ENCODE measurements at regions not wholly inside any gene's neighbourhood (a gene's known extent, or its start where the extent isn't known, plus 50 kb on each side); places are given as distances from the start of the nearest gene placed in this dataset.

- H3K4me3 ChIP-seq (ENCODE audit: low read depth, low read length): no peak overlapping the region
- no peak for DNase-seq (ENCODE audit: low read depth)
- TF ChIP-seq, protein P1, sequence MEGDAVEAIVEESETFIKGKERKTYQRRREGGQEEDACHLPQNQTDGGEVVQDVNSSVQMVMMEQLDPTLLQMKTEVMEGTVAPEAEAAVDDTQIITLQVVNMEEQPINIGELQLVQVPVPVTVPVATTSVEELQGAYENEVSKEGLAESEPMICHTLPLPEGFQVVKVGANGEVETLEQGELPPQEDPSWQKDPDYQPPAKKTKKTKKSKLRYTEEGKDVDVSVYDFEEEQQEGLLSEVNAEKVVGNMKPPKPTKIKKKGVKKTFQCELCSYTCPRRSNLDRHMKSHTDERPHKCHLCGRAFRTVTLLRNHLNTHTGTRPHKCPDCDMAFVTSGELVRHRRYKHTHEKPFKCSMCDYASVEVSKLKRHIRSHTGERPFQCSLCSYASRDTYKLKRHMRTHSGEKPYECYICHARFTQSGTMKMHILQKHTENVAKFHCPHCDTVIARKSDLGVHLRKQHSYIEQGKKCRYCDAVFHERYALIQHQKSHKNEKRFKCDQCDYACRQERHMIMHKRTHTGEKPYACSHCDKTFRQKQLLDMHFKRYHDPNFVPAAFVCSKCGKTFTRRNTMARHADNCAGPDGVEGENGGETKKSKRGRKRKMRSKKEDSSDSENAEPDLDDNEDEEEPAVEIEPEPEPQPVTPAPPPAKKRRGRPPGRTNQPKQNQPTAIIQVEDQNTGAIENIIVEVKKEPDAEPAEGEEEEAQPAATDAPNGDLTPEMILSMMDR (conservative IDR thresholded peaks at IDR 0.05; ENCODE audit: low read depth, low read length): no peak
Measured at GRCh38 chr7:15749631-15750030, 63.1 kb upstream of the MEOX2 start.

- TF ChIP-seq, protein P1 (conservative IDR thresholded peaks at IDR 0.05; ENCODE audit: low read depth, low read length): no peak
- no peak overlapping the region for H3K4me3 ChIP-seq (ENCODE audit: low read depth, low read length)
- no peak for DNase-seq (ENCODE audit: low read depth)
Measured at GRCh38 chr7:15747712-15748111, 61.2 kb upstream of the MEOX2 start.

DNA sequence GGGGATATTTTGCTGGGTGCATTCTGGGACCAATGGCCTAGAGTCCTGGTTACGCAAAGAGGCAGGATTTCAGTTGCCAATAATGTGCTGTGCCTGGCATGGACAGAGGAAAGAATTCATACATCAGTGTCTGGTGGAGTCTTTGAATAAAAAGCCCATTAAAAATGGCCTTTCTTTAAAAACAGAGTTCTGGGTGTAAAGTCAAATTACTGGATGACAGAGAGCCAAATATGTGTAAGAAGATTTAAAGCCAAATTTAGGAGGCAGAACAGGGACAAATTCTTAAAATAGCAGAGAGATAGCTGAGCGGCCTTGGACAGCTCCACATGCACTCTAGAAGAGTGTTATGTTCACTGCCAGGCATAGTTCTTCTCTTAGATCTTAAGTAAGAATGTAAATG, 60.8 kb upstream of the MEOX2 start:
- DNase-seq (ENCODE audit: low read depth): no peak
- H3K4me3 ChIP-seq (ENCODE audit: low read depth, low read length): no peak overlapping the region
- TF ChIP-seq, protein P1 (conservative IDR thresholded peaks at IDR 0.05; ENCODE audit: low read depth, low read length): no peak

- DNase-seq (ENCODE audit: low read depth): no peak
- TF ChIP-seq, protein P1 (conservative IDR thresholded peaks at IDR 0.05; ENCODE audit: low read depth, low read length): no peak
- H3K4me3 ChIP-seq (ENCODE audit: low read depth, low read length): no peak overlapping the region
Measured at GRCh38 chr7:15743926-15744480, 57.5 kb upstream of the MEOX2 start.

DNA sequence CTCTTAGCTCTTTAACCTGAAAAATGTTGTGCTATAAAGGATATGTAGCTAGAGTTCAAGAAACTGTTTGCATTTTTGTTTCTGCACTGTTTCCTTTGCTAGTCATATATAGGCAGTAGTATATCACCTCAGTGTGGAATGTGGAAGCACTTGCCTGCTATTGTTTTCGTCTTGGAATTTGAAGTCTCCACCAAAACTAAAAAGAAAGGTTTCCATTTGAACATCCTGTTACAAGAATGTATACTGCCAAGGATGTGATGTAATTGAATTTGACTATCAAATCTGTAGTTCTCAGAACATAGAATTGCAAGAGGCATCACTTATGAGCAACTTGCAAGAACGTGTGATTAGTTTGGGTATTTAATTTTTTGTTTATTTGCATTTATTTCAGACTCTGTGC, 51.1 kb upstream of the MEOX2 start:
- DNase-seq (ENCODE audit: low read depth): no peak
- TF ChIP-seq, protein P1 (conservative IDR thresholded peaks at IDR 0.05; ENCODE audit: low read depth, low read length): no peak
- H3K4me3 ChIP-seq (ENCODE audit: low read depth, low read length): no peak overlapping the region
